AG08395 (cell line): ENCODE measurements at regions not wholly inside any gene's neighbourhood (a gene's known extent, or its start where the extent isn't known, plus 50 kb on each side); places are given as distances from the start of the nearest gene placed in this dataset.

Experiments used
- DNase-seq: peaks from one replicate; pipeline ENCODE4 v3.0.0; 2012; ENCODE audit warnings: mixed read lengths, low spot score

DNA sequence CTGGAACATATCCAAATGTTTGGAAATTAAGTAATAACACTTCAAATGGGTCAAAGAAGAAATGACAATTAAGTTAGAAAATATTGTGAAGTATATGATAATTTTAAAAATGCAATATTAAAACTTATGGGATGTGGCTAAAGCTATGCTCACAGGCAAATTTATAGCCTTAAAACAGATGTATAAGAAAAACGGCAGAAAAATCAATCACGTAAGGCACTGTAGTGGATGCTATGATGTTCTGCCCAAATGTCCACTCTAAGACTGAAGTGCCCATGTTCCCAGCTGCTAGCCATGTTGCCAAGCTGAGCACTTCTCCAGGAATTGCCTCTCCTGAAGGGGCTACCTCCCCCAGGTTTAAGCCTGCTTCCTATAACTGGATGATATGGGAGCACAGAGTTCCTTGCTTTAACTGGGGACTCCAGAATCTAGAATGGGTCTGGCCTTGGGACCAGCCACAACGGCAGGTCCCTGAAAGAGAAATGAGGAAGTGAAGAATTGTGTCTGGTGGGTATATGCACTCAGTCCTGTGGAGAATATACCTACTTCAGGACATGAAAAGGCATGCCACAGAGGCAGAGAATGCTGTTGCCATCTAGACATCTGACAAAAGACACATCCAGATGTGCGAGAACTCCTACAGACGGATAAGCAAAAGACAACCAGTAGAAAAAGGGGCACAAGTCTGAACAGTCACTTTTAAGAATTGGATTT lies 78.2 kb upstream of the RXRA start:
- DNase-seq = no peak

DNA sequence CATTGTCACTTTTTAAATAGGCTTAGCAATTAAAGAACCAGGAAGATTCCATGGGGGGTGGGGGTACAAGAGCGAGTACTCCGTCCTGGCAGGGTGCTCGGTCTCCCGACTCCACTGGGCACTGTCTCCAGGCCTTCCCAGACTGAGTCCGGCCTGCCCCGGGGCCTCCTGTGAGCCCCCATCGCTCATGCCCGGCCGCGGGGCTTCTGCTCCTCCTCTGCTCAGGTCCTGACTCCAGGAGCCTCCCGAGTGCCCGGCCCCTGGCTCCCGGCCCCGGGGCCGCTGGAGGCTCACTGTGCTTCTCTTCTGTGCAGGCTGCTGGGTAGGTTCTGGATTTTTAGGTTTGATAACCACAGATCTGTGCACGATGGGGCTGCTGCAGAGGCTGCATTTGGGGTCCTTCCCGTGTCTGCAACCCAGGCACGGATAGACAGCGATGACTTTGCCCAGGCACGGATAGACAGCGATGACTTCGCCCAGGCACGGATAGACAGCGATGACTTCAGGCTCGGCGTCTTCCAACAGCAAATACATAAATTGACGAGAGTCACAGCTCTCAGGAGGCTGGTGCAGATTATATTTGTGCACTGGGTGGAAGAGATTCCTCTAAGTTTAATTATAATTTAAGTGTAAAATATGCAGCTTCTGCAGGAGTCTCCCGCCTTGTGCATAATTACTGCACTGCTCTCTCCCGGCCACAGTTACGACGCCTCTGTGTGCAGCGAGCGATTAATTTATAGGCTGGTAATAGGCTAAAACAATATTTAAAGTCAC lies 74.8 kb upstream of the RXRA start:
- DNase-seq = no peak

GRCh38 chr9:134252084-134252830 lies 74.0 kb upstream of the RXRA start:
- no peak for DNase-seq

DNA sequence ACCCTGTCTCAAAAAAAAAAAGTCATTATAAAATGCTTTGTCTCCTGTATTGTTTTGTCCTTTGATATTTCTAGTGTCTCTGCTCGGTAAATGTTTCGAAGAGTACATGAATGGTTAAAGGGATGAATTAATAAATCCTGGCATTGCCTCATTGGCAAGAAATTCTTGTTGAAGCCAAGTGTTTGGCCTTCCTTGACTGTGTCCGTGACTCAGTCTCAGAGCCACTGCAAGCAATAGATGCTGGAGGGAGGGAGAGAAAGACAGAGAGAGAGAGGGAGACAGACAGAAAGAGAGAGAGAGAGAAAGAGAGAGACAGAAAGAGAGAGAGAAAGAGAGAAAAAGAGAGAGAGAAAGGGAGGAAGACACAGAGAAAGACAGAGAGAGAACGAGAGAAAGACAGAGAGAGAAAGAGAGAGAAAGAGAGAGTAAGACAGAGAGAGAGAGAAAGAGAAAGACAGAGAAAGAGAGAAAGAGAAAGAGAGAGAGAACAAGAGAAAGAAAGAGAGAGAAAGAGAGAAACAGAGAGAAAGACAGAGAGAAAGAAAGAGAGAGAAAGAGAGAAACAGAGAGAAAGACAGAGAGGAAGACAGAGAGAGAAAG lies 72.5 kb upstream of the RXRA start:
- peak; percentile 70 for DNase-seq

DNA sequence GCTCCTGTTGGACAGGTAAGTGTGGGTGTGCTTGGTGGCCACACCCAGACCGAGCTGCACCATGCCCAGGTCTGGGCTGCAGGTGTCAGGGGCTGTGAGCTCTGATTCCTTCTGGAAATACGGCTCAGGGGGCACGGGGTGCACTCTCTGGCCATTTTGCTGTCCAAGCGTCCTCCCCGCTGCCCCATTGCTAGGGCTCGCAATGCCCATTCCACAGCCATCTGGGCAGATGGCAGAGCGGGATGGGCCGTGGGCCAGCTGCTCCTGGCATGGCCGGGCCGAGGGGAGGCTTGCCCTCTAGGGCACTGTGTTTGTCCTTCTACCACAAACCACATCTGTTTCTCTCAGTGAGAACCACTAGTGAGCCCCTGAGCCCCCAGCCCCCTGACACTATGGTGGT lies 67.9 kb upstream of the RXRA start:
- DNase-seq = no peak

DNA sequence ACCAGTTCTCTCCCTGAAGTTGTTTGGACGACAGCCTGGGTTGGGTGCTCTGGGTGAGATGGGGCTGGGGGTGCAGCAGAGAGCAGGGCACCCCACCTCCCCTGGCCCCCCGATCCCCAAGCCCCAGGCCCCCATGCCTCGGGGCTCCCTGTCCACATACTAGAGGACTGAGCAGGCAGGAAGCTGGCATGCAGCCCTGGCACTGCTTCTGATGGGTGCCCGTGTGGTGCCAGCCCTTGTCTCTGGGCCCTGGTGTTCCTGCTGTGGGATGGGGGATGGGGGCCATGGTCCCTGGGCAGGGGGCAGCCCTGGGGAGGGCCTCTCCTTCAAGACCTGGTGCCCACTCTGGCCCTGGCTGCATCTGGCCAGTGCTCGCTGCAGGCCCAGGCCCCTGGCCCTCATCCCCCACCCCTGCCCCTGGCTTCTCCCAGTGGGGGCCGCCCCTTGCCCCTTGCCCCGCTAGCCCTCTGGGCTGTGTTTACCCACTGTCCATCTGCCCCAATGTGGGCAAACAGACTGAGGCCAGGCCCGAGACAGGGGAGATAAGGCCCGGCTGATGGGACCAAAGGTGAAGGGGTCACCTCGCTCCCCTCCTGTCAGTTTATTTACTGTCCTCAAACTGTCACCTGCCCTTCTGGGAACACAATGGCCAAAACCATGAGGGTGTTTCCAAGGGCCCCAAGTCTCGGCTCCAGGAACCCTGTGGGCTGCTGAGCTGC lies 67.3 kb upstream of the RXRA start:
- DNase-seq = no peak

DNA sequence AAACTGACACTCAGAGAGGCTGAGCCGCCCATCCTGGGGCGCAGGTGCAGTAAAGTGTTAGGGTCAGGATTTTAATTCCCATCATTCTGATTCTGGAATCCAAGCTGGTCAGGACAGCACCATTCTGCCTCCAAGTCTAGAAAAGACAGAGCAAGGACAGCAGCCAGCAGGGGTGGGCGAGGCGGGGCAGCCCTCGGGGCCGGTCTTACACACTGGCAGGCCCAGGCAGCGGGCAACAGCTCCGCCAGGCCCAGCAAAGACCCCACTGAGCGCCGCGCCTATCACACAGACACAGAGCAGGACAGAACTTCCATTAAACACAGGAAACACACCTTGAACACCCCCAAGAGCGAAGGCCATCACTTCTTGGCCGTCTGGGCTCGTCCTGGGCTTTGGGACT lies 66.5 kb upstream of the RXRA start:
- no peak for DNase-seq

DNA sequence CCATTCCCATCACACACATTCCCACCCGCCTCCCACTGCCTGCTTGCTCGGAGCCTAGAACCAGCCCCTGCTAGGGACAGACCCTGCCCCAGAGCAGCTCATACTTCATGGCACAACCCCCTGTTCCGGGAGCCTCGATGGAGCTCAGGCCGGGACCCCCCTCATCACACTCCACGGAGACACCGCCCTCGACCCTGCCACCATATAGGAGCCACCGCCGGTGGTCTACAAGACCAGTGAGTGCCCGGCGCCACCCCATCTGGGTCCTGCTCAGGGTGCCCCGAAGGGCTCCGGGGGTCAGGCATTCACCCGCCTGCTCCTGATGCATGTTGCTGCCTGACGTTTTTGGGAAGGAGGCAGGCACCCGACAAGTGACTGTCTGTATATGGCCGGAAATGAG lies 65.5 kb upstream of the RXRA start:
- no peak for DNase-seq

DNA sequence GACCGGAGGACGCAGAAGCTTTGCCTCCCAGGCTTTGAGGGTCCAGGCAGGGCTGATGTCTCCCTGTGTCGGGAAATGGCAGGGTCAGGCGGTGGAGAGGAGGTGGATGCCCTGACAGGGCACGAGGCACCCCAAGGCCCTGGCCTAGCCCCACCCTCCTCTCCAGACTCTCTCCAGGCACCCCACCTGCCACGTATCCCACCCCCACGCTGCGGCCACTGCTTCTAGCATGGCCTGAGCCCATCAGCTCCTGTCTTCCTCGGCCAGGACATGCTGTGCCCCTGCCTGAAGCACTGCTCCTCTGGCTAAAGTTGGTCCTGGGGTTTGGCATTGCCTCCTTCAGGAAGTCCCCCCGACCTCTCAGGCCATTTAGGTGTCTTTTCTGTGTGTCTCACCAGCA lies 64.2 kb upstream of the RXRA start:
- no peak for DNase-seq

DNA sequence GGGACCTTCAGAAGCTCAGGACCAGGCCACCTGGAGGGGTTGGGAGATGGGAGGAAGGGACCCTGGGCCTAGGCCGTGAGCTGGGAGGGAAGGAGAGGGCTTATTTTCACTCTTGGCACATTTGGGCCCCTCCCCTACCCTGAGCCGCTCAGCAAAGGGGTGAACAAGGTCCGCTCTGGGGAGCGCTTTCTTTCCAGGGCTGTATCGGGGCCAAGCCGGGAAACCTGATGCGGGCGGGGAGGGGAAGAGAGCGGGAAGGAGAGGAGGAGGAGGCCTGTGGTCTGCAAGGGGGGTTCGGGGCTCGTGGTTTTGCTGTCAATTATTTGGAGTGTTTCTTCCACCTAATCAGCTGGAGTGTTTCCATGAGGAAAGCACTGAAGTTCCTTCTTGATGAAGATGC lies 62.7 kb upstream of the RXRA start:
- no peak for DNase-seq

- no peak for DNase-seq
These were observed 62.1 kb upstream of the RXRA start for GRCh38 chr9:134264169-134264568.

GRCh38 chr9:134265078-134265477 lies 61.2 kb upstream of the RXRA start:
- no peak for DNase-seq

- DNase-seq = no peak
These were observed 59.8 kb upstream of the RXRA start for GRCh38 chr9:134266418-134266817.

DNA sequence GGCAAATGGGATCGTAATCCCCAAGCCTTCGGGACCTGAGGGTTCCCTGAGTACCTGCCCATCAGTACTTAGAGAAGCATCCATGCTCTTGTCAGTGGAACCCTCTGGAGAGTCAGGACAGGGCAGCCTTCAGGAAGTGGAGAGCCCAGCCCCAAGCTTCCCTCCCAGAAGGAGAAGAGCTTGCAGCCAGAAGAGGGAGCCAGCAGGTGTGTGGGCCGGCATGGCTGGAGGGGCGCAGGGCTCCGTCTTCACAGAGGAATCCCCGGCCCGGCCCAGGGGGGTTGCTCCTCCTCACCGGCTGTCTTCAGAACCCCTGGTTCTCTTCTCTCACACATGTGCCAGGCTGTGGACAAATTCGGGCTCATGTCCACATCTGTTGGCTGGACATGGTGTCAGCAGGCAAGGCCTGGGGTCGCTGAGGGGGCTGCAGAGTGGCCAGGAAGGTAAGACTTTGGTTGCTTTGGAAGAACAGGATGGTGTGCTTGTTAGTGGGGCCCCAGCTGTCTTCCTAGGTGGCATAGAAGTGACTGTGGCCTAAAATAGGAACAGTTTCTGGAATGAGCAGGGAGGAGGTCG lies 58.9 kb upstream of the RXRA start:
- DNase-seq = no peak

- no peak for DNase-seq
These were observed 58.2 kb upstream of the RXRA start for GRCh38 chr9:134267881-134268724.

GRCh38 chr9:134268747-134269146 lies 57.5 kb upstream of the RXRA start:
- no peak for DNase-seq

DNA sequence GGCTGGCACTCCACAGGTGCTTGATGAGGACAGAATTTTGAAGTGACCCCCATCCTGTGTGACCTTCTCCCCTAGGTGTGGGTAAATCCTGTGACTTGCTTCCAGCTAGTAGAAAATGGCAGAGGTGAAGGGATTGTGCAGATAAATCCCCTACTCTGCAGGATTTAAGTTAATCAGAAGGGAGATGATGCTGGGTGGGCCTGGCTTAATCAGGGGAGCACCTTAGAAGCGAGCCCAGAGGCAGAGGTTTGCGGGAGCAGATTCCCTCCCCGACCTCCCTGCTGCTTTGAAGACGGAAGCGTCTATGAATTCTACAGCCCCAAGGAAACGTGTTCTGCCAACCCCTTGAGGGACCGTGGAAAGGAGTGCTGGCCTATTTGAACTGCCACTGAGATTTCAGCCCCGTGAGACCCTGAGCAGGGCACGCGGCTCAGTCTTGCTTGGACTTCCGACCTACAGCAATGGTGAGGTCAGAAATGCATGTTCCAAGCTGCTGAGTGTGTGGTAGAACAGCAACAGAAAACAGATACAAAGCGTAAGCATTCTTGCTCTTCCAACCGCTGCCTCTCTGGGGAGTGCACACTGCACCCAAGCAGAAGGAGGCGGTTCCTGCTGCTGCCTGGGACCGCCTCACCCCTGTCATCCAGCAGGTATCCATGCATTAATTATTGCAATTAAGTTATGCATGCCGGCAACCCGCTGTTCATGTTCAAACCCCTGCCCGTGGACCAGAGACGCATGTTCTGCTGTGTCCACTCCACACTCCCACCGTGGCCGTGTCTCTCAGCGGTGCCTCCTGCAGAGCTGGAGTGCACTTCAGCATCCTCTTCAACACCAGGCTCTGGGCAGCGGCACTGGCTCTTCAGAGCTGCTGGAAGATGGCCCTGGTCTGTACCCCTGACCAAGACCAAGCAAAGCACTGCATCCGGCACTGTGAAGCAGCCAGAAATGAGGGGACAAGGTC lies 54.6 kb upstream of the RXRA start:
- DNase-seq = no peak

DNA sequence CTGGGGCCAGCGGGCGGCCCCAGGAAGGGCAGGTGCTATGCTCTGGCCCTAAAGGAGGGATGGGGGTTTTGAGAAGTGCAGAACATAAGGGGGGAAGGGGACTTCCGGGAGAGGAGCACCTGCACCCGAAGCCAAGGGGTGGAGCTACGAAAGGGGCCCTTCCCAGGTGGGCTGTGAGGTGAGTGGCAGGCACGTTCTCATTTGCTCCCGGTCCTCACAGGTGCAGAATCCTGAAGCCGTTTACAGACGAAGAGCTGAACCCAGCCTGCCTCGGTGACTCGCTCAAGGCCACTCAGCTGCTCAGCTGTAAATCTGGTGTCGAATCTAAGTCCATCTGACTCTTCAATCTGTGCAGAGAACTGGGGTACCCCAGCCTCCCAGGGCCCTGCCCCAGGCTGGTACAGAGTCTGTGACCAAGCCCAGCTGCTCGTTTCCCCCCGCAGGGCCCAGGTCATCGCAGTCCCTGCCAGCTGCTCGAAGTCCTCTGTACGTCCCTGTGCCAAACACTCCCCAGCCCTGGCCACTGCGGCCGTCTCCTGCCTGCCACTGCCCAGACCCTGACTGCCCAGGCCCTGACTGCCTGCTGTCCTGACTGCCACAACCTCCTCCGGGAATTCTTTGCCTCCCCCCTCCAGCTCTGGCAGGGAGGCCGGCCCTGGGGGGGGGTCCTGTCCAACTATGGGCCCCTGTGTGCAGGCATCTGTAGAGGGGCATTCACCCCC lies 53.8 kb upstream of the RXRA start:
- no peak for DNase-seq

DNA sequence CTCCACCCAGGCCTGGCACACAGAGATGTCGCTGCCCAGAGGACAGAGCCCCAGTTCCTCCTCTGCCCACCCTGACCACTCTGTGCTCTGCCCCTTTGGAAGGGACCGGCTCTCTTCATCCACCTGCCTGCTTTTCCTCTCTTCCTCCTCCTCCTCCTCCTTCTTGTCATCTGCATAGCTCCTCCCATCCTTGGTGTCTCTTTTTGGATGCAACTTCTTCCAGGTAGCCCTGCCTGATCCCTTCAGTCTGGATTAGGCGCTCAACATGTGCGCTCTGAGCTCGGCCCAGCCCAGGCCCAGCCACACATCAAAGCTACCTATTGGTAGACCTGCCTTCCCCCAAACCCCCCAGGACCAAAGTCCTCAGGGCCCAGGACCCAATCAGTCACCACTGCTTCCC lies 52.6 kb upstream of the RXRA start:
- DNase-seq = no peak
